IgD-negative memory B cell (primary cell): ENCODE measurements at regions not wholly inside any gene's neighbourhood (a gene's known extent, or its start where the extent isn't known, plus 50 kb on each side); places are given as distances from the start of the nearest gene placed in this dataset.

Experiments used
- H3K27ac Mint-ChIP-seq, 3 donors: one replicate each; pipeline ENCODE4 v1.8.0; 2020 to 2022; ENCODE audit warnings: mild to moderate bottlenecking in 3 of 3, mixed read lengths in 3 of 3, moderate library complexity in 1 of 3
- H3K27me3 Mint-ChIP-seq: one replicate; pipeline ENCODE4 v1.8.0; 2021; ENCODE audit warnings: mixed read lengths
- H3K36me3 Mint-ChIP-seq: one replicate; pipeline ENCODE4 v1.8.0; 2020; ENCODE audit warnings: mild to moderate bottlenecking, mixed read lengths
- H3K4me1 Mint-ChIP-seq, 3 donors: one replicate each; pipeline ENCODE4 v1.8.0; 2020 to 2022; ENCODE audit warnings: mixed read lengths in 3 of 3, mild to moderate bottlenecking in 1 of 3
- H3K4me3 Mint-ChIP-seq, 4 donors: one replicate each; pipeline ENCODE4 v1.8.0; 2020 to 2022; ENCODE audit warnings: mild to moderate bottlenecking in 4 of 4, mixed read lengths in 4 of 4, moderate library complexity in 3 of 4
- H3K9me3 Mint-ChIP-seq, 3 donors: one replicate each; pipeline ENCODE4 v1.8.0; 2020 to 2021; ENCODE audit warnings: mixed read lengths in 3 of 3, mild to moderate bottlenecking in 1 of 3

DNA sequence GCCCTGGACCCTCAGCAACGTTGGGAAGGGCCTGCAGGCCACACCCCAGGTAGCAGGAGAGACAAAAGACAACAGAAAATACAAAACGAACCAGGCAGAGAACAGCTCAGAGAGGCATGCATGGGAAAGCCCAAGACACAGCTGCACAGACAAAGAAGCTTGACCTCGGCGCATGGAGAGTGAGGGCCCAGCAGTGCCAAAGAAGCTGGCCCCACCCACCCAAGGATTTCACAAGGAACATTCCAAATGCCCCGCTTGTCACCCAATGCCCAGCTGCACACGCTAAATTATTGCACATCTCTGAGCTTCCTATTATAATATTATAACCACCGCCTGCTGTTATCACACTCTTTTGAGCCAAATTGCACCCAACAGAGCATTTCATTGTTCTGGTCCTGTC lies 147.7 kb upstream of the TBL1X start:
- no peak overlapping the region for H3K27ac Mint-ChIP-seq
- no peaks in the 10 kb centered on the region for H3K27me3 Mint-ChIP-seq
- H3K4me1 Mint-ChIP-seq, result peaks cover 11 to 17% (median 13%) of the 10 kb centered on the region in 3 donors
- peak overlapping the region in 1 of 4 donors; percentile 65 for H3K4me3 Mint-ChIP-seq
- no peaks in the 10 kb centered on the region for H3K36me3 Mint-ChIP-seq
- H3K9me3 Mint-ChIP-seq, result no peaks in the 10 kb centered on the region

DNA sequence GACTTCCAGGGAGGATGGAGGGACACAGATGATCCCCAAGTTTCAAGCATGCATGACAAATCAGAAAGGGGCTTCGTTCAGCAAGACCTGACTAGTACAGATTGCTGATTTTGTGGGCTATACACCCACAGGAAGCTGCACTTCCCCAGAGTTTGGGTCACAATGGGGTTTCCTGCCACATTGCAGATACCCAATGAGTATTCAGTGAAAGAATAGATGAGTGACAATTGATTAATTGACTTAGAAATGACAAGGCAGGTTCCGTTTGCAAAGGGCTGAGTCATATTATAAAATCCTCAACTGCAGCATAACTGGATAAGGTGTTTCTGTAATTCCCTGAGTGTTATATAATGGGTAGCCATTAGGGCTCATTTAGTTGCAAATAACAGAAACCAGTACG lies 146.6 kb upstream of the TBL1X start:
- no peaks in the 10 kb centered on the region for H3K36me3 Mint-ChIP-seq
- H3K27ac Mint-ChIP-seq, result no peak overlapping the region
- no peaks in the 10 kb centered on the region for H3K9me3 Mint-ChIP-seq
- H3K27me3 Mint-ChIP-seq, result no peaks in the 10 kb centered on the region
- no peak overlapping the region for H3K4me3 Mint-ChIP-seq
- peaks cover 9 to 16% (median 12%) of the 10 kb centered on the region in 3 donors for H3K4me1 Mint-ChIP-seq

DNA sequence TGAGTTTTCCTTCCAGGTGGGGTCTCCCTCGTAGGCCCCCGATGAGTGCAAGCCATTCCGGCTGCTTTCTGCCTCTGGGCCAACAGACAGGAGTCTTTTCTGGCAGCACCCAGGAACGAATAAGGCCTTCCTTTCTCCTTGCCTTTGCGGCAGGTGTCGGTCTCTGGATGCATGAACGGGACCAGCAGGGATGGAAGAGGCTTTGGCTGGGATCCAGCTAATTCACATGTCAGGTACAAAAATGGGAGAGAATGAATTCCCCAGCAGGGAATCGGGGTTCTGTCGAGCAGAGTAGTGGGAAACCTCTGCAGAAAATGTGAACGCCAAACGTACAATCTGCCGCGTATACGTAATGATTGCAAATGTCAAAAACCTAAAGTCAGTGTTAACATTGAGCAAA lies 146.1 kb upstream of the TBL1X start:
- Mint-ChIP-seq H3K9me3 (no peaks in the 10 kb centered on the region), H3K4me1 (peaks cover 6 to 11% (median 7%) of the 10 kb centered on the region in 3 donors), H3K36me3 (peaks cover 1% of the 10 kb centered on the region), H3K27ac (no peak overlapping the region), H3K27me3 (no peaks in the 10 kb centered on the region), H3K4me3 (no peak overlapping the region)

DNA sequence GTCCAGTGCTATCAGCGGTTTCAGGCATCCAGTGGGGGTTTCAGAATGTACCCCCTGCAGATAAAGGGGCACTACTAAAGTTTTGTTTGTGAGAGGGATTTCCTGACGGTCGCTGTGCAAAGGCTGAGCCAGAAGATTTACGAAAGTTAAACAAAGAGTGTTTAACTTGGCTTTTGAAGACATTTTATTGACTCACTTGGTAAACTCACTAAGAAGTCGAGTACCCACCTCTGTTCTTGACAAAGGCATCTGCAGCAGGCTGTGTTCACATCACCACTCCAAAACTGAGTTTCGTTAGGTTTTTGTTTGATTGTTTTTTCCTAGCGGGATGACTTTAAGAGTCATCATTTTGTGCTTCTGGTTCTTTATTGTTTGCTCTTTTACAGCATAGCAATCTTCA lies 143.9 kb upstream of the TBL1X start:
- H3K27me3 Mint-ChIP-seq, result no peaks in the 10 kb centered on the region
- H3K27ac Mint-ChIP-seq, result no peak overlapping the region
- H3K4me1 Mint-ChIP-seq, result peaks cover 6 to 10% (median 7%) of the 10 kb centered on the region in 3 donors
- peaks cover 2% of the 10 kb centered on the region for H3K36me3 Mint-ChIP-seq
- no peaks in the 10 kb centered on the region for H3K9me3 Mint-ChIP-seq
- no peak overlapping the region for H3K4me3 Mint-ChIP-seq

DNA sequence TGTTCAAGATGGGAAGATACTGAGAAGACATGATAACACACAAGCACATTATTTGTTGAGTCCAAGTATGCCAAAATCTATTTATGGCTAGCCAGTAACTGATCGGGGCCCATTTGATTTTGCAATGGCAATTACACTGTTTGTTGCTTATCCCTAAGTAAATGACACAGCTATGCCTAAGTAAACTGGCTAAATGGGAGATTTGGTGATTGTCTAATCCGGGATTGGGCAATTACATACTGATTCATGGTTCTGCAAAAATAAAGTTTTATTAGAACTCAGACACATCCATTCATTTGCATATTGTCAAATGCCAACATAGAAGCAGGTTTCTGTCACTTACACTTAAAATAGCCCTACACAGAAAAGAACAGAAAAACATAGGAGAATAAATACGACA lies 140.2 kb upstream of the TBL1X start:
- Mint-ChIP-seq H3K4me3 (no peak overlapping the region), H3K27me3 (peaks cover 2% of the 10 kb centered on the region), H3K27ac (no peak overlapping the region), H3K36me3 (peaks cover 2% of the 10 kb centered on the region), H3K9me3 (peaks cover 0 to 7% (median 0%) of the 10 kb centered on the region in 3 donors), H3K4me1 (peaks cover 0 to 5% (median 3%) of the 10 kb centered on the region in 3 donors)

DNA sequence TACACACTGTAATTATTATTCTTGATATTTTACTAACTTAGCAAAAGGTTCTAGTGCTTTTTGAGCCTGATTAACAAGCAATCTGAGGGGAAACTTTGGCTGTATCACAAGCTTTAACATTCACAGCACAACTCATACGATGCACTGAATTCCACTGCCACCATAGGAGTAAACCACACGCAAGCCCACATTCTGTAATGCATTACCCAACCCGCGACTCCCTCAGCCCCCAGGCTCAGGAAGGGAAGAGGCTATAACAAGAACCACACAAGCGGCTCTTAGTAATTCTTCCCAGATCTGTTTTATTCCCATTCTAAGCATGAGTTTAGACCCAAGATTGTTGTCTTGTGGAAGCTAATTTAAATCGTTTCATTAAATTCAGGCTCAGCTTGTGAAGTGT lies 138.5 kb upstream of the TBL1X start:
- Mint-ChIP-seq H3K27ac (no peak overlapping the region), H3K36me3 (peaks cover 2% of the 10 kb centered on the region), H3K4me3 (no peak overlapping the region), H3K27me3 (peaks cover 7% of the 10 kb centered on the region), H3K9me3 (peaks cover 0 to 7% (median 0%) of the 10 kb centered on the region in 3 donors), H3K4me1 (peaks cover 0 to 5% (median 3%) of the 10 kb centered on the region in 3 donors)

DNA sequence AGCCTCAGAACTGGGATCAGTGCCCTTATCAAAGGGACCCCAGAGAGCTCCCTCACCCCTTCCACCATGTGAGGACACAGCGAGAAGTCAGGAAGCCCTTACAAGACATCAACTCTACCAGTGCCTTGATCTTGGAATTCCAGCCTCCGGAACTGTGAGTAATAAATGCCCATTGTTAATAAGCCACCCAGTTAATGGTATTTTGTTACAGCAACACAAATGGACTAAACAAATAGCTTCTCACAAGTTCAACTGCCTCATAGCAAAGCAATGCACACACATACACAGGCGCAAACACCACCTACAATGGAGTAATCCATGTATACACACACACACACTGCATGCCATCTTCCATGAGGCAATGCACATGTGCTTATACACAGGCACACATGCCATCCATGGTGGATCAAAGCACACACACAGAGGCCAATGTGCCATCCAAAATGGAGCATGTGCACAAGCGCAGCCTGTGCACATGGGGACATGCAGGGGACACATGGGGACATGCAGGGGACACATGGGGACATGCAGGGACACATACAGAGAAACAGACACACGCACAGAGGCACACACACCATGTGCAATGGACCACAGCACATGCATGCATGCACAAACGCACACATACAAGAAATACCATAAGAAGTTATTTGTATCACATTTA lies 137.6 kb upstream of the TBL1X start:
- H3K27ac Mint-ChIP-seq, result no peak overlapping the region
- peaks cover 2% of the 10 kb centered on the region for H3K36me3 Mint-ChIP-seq
- H3K4me1 Mint-ChIP-seq, result peaks cover 0 to 5% (median 3%) of the 10 kb centered on the region in 3 donors
- H3K9me3 Mint-ChIP-seq, result peaks cover 0 to 7% (median 0%) of the 10 kb centered on the region in 3 donors
- H3K27me3 Mint-ChIP-seq, result peaks cover 7% of the 10 kb centered on the region
- H3K4me3 Mint-ChIP-seq, result peak overlapping the region in 1 of 4 donors; percentile 41

DNA sequence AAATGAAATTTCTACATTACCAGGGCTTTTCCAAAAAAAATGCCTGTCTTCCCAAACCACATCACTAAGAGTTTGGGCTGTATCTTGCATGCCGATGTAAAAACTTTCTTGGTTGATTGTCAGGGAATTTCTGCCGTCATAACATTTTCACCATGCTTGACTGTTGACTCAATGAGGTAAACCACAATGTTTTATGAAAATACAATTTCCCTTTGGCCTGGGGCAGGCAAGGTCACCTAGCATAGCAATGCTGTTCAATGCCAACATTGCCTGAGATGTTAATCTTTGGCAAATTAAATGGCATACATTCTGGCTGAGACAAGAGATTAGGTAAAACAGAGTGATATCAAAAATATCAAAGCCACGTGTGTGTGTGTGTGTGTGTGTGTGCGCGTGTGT lies 137.1 kb upstream of the TBL1X start:
- Mint-ChIP-seq H3K4me3 (no peak overlapping the region), H3K4me1 (peaks cover 0 to 5% (median 3%) of the 10 kb centered on the region in 3 donors), H3K27ac (no peak overlapping the region), H3K27me3 (peaks cover 7% of the 10 kb centered on the region), H3K9me3 (peaks cover 0 to 7% (median 0%) of the 10 kb centered on the region in 3 donors), H3K36me3 (peaks cover 2% of the 10 kb centered on the region)

DNA sequence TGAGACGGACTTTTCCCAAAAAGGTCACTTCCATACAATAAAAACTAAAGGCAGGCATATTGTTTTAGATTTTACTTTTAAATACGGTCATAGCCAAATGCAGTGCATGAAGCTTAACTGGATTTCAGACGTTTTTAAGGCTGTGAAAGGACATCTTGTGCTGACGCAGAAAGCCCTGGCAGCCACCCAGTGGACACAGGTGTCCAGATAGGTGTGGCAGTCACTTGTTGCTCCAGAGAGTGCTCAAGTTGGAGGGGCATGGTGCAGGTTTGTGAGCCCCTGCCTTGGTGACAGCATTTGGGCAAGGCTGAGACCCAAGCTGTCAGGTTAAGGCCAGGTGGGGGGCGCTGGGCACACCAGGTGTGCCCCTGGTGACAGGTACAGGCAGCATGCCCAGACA lies 135.8 kb upstream of the TBL1X start:
- peaks cover 0 to 7% (median 0%) of the 10 kb centered on the region in 3 donors for H3K9me3 Mint-ChIP-seq
- no peak overlapping the region for H3K27ac Mint-ChIP-seq
- peaks cover 12% of the 10 kb centered on the region for H3K27me3 Mint-ChIP-seq
- peaks cover 0 to 5% (median 3%) of the 10 kb centered on the region in 3 donors for H3K4me1 Mint-ChIP-seq
- H3K4me3 Mint-ChIP-seq, result no peak overlapping the region
- no peaks in the 10 kb centered on the region for H3K36me3 Mint-ChIP-seq

DNA sequence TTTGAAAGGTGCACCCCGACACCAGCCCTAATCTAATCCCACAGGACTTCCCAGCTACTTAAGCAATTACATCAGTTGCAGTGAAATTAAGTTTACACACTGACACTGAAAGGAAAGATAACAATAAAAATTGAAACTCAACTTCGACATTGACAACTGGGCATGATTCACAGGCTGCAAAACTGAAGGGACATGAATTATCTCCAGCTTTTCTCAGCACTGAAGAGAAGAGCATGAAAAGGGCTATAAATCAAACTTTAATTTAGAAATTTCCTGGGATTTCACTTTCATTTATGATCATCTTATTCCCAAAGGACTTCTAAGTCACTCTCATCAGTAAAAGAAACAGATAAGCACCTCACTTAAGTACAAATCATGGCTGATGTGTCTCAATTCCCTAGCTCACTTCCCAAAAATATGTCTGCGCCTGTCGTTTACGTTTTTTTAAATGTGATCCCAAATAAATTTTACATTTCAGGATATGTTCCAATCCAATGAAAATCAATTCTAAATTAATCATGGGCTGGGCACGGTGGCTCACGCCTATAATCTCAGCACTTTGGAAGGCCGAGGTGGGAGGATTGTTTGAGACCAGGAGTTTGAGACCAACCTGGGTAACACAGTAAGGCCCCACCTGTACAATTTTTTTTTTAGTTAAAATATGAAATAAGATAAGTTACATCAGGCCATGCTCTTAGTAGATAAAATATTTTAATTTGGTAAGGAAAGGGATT lies 134.4 kb upstream of the TBL1X start:
- H3K27me3 Mint-ChIP-seq, result peaks cover 12% of the 10 kb centered on the region
- H3K4me3 Mint-ChIP-seq, result peak overlapping the region in 1 of 4 donors; percentile 34
- H3K9me3 Mint-ChIP-seq, result peaks cover 0 to 7% (median 0%) of the 10 kb centered on the region in 3 donors
- peaks cover 0 to 5% (median 3%) of the 10 kb centered on the region in 3 donors for H3K4me1 Mint-ChIP-seq
- H3K36me3 Mint-ChIP-seq, result no peaks in the 10 kb centered on the region
- no peak overlapping the region for H3K27ac Mint-ChIP-seq

DNA sequence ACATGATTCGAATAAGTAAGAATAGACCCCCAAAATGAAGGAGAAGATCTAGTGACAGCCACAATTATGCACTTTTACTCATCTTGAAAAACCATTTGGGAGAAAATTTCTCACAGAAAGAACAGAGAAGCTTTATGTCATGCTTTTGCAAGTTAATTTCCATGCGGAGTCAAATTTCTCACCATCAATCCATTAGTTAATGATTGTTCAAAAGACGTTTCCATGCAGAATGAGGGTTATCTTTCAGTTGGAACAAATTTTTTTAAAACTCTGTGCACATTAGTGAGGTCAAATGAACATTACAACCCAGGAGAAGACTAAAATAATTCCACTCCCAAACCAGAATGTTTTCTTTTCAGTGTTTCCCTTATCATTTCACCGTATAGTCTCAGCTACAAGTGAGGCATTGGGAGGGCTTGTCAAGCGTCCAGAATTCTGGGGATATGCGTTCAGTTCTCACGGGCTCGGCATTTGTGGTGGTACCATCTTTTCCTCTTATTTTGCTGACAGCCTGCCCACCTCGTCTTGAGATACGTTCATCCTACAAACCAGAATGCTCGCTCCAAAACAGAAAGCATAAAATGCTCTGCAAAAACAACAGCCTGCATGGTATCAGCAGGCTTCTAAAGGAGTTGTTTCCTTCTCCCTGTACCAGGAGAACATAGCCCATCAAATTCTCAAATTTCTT lies 130.8 kb upstream of the TBL1X start:
- Mint-ChIP-seq H3K36me3 (no peaks in the 10 kb centered on the region), H3K27me3 (peaks cover 12% of the 10 kb centered on the region), H3K9me3 (no peaks in the 10 kb centered on the region), H3K4me3 (no peak overlapping the region), H3K27ac (no peak overlapping the region), H3K4me1 (peaks cover 3 to 10% (median 5%) of the 10 kb centered on the region in 3 donors)

DNA sequence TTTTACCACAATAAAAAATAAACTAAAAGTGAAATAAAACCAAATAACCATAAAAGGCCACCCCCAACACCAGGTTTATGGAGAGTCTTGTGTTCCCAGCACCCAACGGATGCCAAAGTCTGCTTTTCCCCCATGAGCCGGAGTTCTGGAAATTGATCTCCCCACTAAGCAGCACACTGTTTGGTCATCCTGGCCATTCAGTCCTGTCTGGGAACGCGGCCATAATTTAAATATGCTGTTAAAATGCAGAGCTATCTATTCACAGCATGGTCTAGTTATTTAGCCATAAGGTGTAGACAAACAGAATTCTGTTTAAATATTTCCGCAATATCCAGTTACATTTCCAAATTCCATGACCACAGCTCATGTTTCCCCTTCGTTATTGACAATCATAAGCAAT lies 129.6 kb upstream of the TBL1X start:
- Mint-ChIP-seq H3K4me3 (no peak overlapping the region), H3K27me3 (peaks cover 8% of the 10 kb centered on the region), H3K4me1 (peaks cover 7 to 19% (median 14%) of the 10 kb centered on the region in 3 donors), H3K9me3 (no peaks in the 10 kb centered on the region), H3K36me3 (no peaks in the 10 kb centered on the region), H3K27ac (no peak overlapping the region)

DNA sequence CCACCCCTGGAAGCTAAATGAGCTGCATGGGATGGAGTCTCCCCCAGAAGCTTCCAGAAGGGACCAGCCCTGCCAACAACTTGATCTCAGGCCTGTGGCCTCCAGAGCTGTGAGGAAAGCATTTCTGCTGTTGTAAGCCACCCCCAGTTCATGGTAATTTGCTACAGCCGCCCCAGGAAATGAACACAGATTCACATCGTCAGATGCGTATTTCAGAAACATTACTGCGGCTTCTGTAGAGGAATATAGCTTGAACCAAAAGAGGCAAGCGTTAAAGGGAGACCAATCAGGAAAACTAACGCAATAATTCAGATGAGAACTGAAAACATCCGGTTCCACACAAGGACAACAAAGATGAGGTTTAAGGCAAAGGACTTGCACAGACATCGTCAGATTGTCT lies 128.4 kb upstream of the TBL1X start:
- no peak overlapping the region for H3K4me3 Mint-ChIP-seq
- peaks cover 5% of the 10 kb centered on the region for H3K27me3 Mint-ChIP-seq
- H3K36me3 Mint-ChIP-seq, result no peaks in the 10 kb centered on the region
- H3K9me3 Mint-ChIP-seq, result no peaks in the 10 kb centered on the region
- peaks cover 16 to 31% (median 25%) of the 10 kb centered on the region in 3 donors for H3K4me1 Mint-ChIP-seq
- H3K27ac Mint-ChIP-seq, result no peak overlapping the region

DNA sequence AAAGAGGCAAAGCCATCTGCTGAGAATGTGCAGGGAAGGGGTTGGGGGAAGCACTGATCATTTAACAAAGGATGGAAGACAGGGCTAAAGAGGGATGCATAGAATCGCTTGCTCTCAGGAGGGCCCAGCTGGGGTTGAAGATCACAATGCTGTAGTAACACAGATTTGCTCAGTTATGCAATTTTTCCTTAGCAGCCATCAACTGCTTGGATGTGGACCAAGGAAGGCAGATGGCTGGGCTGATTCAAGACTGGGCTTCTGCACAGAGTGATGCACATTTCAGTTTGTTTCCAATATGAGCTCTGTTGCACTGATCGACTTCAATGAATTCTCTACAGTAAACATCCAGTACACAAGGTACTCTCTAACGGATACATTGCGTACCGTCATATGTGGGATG lies 127.8 kb upstream of the TBL1X start:
- peaks cover 5% of the 10 kb centered on the region for H3K27me3 Mint-ChIP-seq
- peaks cover 19 to 36% (median 28%) of the 10 kb centered on the region in 3 donors for H3K4me1 Mint-ChIP-seq
- H3K9me3 Mint-ChIP-seq, result no peaks in the 10 kb centered on the region
- no peaks in the 10 kb centered on the region for H3K36me3 Mint-ChIP-seq
- no peak overlapping the region for H3K27ac Mint-ChIP-seq
- no peak overlapping the region for H3K4me3 Mint-ChIP-seq

DNA sequence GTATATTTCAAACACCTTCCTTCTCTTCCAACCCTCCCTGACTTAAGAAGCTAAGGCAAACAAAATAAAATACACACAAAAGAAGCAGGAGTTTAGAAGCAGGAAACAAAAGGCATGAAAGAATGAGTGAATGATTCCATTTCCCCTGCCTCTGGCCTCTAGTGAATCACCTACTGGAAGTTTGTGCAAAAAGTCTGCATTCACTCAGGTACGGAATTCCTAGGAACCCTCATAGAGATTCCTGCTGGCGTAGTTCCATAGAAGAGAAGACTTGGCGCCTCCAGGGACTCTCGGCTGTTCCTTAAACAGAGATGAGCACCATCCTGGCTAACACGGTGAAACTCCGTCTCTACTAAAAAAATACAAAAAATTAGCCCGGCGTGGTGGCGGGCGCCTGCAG lies 125.9 kb upstream of the TBL1X start:
- Mint-ChIP-seq H3K27ac (peak overlapping the region in 1 of 3 donors; percentile 23), H3K9me3 (no peaks in the 10 kb centered on the region), H3K27me3 (no peaks in the 10 kb centered on the region), H3K4me3 (peak overlapping the region in 1 of 4 donors; percentile 49), H3K4me1 (peaks cover 19 to 36% (median 31%) of the 10 kb centered on the region in 3 donors), H3K36me3 (no peaks in the 10 kb centered on the region)
